NCI-H1092 treated with DMSO at 0.1 percent for 48 hours (cell line): ENCODE measurements at regions not wholly inside any gene's neighbourhood (a gene's known extent, or its start where the extent isn't known, plus 50 kb on each side); places are given as distances from the start of the nearest gene placed in this dataset.

ENCODE experiments used
- DNase-seq: peaks from one replicate; lab custom pipeline; 2025; lab: John Stamatoyannopoulos, UW

- peak; percentile 91 for DNase-seq
Observed at GRCh38 chr5:141747152-141748141, 65.4 kb upstream of the ARAP3 start.

GRCh38 chr5:141746395-141746794 lies 64.4 kb upstream of the ARAP3 start:
- DNase-seq: no peak

GRCh38 chr5:141745390-141745789 lies 63.4 kb upstream of the ARAP3 start:
- DNase-seq: no peak

- peak; percentile 40 for DNase-seq
Observed at GRCh38 chr5:141743866-141744272, 61.8 kb upstream of the ARAP3 start.

DNA sequence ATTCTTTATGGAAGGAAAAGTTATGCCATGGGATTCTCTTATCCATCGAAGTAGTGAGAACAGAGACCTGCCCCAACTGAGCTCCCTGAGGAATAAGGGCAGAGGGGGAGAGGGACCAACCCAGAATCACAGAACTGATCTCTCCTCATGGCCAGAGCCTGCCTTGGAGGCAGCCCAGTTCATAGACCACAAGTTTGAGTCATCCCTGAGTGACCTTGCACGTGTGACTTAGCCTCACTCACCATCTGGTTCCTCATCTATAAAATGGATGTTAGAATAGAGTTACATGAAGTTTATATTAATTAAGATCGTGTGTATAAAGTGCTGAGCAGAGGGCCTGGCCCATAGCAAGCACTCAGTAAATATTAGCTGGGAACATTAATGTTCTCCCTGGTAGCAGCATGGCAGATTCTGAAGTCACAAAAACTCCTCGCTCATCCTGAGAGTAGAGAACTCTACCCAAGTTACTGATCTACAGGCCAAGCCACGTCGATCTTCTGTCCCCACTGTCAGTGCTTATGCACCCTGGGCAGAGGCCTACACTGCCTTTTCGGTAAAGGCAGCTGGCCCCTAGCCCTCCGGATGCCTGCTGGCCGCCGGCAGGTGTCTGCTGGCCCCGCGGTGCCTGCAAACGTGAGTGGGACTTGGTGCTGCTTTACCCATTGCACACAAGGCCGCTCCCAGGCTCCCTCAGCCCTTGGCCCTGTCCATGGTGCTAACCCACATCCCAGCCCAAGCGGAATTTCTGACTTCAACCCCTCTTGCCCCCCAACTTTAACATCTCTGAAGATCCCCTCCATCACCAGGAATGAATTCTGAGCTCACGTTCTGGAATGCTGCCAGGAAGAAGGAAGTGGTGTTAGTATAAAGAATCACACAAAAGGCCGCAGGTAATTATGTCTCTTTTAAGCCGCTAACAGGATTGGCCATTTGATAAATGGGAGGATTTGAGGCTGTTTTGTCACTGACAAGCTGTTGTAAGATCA lies 61.1 kb upstream of the ARAP3 start:
- peak; percentile 50 for DNase-seq

DNA sequence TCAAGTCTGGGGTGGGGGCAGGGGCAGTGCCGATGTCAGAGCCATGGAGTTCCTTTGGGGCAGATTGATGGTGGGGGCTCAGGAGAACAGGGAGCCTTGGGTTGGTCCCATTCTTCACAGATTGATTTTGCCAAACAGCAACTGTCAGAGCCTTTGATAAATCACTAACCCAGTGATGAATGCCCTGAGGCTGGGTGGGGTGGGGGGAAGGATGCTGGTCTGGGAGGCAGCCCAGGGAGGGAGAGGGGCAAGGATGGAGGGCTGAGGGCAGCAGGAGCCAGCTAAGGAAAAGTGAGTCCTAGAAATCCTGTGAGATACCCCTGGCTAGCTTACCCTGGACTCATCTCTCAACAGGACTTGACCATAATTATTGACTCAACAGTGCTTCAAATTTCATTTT lies 60.1 kb upstream of the ARAP3 start:
- DNase-seq: no peak

- no peak for DNase-seq
Observed at GRCh38 chr5:141740885-141741284, 58.9 kb upstream of the ARAP3 start.

DNA sequence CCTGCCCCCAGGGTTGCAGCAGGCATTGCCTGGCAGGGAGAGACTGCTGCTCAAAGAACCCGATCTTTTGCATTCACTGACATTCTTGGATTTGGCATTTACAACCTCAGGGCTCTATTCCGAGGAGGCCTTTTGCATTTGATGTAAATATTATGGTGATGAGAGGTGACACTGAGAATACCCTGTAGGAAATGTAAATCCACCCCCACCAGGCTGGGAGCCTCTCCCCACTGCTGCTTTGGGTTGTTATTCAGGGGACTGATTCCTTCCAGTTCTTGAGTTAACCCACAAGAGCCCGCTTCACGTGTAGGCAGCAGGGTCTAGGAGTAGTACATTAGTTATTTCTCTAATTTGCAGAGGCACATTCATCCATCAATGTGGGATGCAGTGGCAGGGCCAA lies 55.5 kb upstream of the ARAP3 start:
- no peak for DNase-seq

- no peak for DNase-seq
Observed at GRCh38 chr5:141735823-141736222, 53.8 kb upstream of the ARAP3 start.

- peak; percentile 20 for DNase-seq
Observed at GRCh38 chr5:141734501-141735229, 52.6 kb upstream of the ARAP3 start.

DNA sequence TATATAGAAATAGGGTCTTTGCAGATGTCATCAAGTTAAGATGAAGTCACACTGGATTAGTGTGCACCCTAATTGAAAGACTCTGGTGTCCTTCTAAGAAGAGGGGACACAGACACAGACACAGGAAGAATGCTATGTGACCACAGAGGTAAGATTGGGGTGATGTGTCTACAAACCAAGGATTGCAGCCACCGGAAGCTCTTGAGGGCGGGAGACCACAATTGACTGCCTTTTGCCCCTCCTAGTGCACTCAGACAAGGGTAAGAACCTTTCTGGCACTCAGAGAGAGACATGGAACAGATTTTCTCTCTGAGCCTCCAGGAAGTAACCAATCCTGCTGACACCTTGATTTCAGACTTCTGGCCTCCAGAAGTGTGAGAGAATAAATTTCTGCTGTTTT lies 51.2 kb upstream of the ARAP3 start:
- no peak for DNase-seq

- peak; percentile 51 for DNase-seq
Observed at GRCh38 chr5:141732417-141732816, 50.4 kb upstream of the ARAP3 start.
